ENCODE measurements at regions not wholly inside any gene's neighbourhood (a gene's known extent, or its start where the extent isn't known, plus 50 kb on each side); places are given as distances from the start of the nearest gene placed in this dataset.

- no peak overlapping the region for H3K4me3 ChIP-seq (ENCODE audit: low read depth, poor library complexity, severe bottlenecking)
- 56 to 68% methylated on average over 7 of the region's 7 CpGs for whole genome bisulfite sequencing, 2 donors
- intact Hi-C loops (cut with DNase I; ENCODE audit: low total_unique reads), result no loop called here
- TF ChIP-seq CTCF (IDR thresholded peaks at IDR 0.05) (no peak), POLR2A (IDR thresholded peaks at IDR 0.05) (no peak)
- DNase-seq (ENCODE audit: low spot score in 2 of 2), result no peak
These were observed 86.6 kb upstream of the LINC01488 start for GRCh38 chr11:69394869-69395246.

GRCh38 chr11:69395287-69395686 is 86.2 kb upstream of the LINC01488 start:
- no peak for DNase-seq (ENCODE audit: low spot score in 2 of 2)
- TF ChIP-seq CTCF (IDR thresholded peaks at IDR 0.05) (no peak), POLR2A (IDR thresholded peaks at IDR 0.05) (no peak)
- H3K4me3 ChIP-seq (ENCODE audit: low read depth, poor library complexity, severe bottlenecking), result no peak overlapping the region
- 77 to 83% methylated on average over 8 of the region's 8 CpGs for WGBS, 2 donors
- intact Hi-C loops (cut with DNase I; ENCODE audit: low total_unique reads), result no loop called here

- no peak overlapping the region for H3K4me3 ChIP-seq (ENCODE audit: low read depth, poor library complexity, severe bottlenecking)
- TF ChIP-seq CTCF (IDR thresholded peaks at IDR 0.05), result no peak
- no peak for TF ChIP-seq POLR2A (IDR thresholded peaks at IDR 0.05)
- 82% methylated on average over 14 of the region's 14 CpGs for WGBS, 2 donors
- DNase-seq (ENCODE audit: low spot score in 2 of 2), result no peak
- intact Hi-C loops (cut with DNase I; ENCODE audit: low total_unique reads), result no loop called here
These were observed 85.2 kb upstream of the LINC01488 start for GRCh38 chr11:69396051-69396947.

- H3K4me3 ChIP-seq (ENCODE audit: low read depth, poor library complexity, severe bottlenecking), result no peak overlapping the region
- intact Hi-C loops (cut with DNase I; ENCODE audit: low total_unique reads), result no loop called here
- DNase-seq (ENCODE audit: low spot score in 2 of 2), result no peak
- 88 to 100% methylated on average over 2 of the region's 2 CpGs for WGBS, 2 donors
- TF ChIP-seq CTCF (IDR thresholded peaks at IDR 0.05), result no peak
- no peak for TF ChIP-seq POLR2A (IDR thresholded peaks at IDR 0.05)
These were observed 84.5 kb upstream of the LINC01488 start for GRCh38 chr11:69396948-69397307.

GRCh38 chr11:69397732-69398131 is 83.7 kb upstream of the LINC01488 start:
- 95 to 100% methylated on average over 3 of the region's 3 CpGs for WGBS, 2 donors
- H3K4me3 ChIP-seq (ENCODE audit: low read depth, poor library complexity, severe bottlenecking), result no peak overlapping the region
- intact Hi-C loops (cut with DNase I; ENCODE audit: low total_unique reads), result no loop called here
- DNase-seq (ENCODE audit: low spot score in 2 of 2), result no peak
- TF ChIP-seq POLR2A (IDR thresholded peaks at IDR 0.05), result no peak
- TF ChIP-seq CTCF (IDR thresholded peaks at IDR 0.05), result no peak

All from lower leg skin (tissue), 4 donors.